ENCODE measurements at regions not wholly inside any gene's neighbourhood (a gene's known extent, or its start where the extent isn't known, plus 50 kb on each side); places are given as distances from the start of the nearest gene placed in this dataset.
"Not testable (repeated sequence)": the region's sequence is repeated elsewhere in the genome, so short reads cannot be mapped to it uniquely, and the experiment has no call there.

DNA sequence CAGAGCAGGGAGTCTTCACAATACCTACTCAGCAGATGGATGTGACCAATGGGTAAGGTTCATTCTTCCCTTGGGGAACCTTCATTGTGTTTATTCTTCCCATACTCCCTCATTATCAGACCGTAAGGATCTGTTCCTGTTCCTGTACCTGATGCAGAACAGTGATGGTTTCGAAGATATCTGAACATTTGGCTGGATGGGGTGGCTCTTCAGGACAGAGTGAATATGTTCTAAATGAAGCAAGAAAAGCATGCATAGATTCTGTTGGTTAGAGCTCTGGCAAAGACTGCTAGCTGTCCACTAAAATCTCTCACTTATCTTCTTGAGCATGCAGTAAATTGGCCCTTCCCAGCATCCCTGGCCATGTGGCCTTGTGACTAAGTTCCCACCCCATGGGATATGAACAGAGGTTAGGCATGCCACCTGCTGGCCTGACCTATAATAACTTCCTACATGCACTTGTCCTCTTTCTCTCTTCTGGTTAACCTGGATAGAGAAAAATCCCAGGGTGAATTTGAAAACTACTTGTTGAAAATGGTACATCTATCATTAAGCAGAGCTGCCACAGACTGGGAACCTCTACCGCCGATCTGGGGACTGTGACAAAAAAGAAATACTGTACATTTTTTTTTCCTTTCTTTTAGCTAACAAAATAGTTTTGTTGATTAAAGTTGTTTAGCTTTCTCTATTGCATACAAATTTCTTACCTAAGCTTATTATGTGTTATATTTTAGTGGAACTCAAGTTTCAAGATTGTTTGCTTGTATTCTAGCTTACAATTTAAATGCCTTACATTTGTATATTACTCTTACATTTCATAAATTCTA lies 60.0 kb upstream of the BANK1 start:
- peak; percentile 37 for DNase-seq

DNA sequence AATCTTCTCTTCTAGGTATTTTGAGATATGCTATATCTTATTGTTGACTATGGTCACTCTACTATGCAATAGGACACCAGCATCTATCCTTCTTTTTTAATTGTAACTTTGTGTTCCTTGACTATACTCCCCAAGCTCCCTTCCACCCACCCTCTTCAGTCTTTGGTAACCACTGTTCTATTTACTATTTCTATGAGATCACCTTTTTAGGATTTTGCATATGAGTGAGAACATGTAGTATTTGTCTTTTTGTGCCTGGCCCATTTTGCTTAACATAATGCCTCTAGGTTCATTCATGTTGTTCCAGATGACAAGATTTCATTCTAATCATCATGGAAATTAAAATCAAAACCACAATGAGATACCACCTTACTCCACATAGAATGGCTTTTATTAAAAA lies 63.3 kb upstream of the BANK1 start:
- DNase-seq = no peak

DNA sequence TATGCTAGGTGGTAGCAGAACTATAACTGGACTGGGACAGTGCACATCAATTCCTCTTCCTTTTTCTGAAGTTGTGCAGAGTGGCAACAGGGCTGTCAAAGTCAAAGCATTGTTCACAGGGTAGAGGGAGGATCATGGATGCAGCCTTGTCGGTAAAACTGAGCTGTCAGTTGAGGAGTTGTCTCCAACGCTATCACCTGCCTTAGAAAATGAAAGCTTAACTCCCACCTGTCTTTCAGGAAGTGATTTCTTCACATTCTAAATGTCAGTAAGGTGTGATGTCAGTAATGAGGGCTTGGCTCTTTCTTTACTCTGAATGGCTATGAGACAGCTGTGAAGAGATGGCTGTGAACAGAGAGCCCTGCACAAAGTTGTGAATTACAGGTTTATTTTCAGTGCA lies 66.4 kb upstream of the BANK1 start:
- DNase-seq = no peak

DNA sequence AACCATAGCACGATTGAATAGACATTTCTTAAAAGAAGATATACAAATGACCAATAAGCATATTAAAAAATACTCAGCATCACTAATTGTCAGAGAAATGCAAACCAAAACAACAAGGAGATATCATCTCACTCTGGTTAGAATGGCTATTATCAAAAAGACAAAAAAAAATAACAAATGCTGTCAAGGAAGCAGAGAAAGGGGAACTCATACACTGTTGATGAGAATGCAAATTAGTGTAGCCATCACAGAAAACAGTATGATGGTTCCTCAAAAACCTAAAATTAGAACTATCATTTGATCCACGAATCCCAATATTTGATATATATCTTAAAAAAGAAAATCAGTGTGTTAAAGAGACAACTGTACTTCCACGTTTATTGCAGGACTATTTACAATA lies 71.7 kb upstream of the BANK1 start:
- DNase-seq = no peak

DNA sequence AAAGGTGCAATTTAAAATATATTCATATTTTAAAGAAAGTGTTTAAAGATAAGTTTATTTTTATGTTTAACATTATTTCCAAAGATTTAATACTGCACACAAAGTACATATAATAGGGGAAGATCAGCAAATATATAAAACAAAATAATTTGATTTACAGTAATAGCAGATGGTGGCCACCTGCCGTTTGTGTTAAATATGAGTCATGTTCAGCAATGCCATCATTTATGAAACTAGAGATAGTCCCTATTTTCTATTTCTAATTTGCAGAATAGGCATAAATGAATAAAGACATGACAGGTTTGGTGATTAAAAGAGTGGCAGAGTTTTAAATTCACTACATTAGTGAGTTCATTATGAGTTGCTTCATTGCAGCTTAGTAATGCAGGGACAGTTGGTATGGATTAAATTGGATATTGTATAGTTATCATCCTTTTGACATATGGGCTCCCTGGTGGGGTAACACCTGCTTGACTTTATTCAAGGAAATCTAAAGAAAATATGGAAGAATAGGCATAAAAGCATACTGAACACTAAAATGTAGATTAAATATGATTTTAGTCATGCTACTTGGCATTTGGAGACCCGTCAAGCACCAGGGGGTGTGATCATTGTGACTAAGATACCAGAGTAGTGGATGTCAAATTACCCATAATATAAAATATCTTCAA lies 78.8 kb upstream of the BANK1 start:
- DNase-seq = no peak

DNA sequence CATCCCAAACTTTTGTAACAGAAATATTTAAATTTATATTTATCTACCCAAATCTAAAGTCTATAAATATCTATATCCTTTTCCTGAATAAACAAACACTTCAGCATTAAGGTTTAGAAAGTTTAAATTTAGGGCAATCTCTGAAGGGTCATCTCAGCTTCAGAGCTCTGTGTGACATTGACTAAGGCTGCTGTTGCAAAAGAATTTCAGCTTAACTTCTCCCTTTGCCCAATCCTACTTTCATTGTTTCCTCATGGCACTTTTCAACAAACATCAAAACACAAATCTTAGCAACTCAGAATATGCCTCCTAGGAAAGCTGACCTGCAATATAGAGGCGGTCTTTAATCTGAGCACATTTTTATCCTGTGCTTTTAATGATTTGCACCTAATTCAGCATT lies 79.7 kb upstream of the BANK1 start:
- no peak for DNase-seq

DNA sequence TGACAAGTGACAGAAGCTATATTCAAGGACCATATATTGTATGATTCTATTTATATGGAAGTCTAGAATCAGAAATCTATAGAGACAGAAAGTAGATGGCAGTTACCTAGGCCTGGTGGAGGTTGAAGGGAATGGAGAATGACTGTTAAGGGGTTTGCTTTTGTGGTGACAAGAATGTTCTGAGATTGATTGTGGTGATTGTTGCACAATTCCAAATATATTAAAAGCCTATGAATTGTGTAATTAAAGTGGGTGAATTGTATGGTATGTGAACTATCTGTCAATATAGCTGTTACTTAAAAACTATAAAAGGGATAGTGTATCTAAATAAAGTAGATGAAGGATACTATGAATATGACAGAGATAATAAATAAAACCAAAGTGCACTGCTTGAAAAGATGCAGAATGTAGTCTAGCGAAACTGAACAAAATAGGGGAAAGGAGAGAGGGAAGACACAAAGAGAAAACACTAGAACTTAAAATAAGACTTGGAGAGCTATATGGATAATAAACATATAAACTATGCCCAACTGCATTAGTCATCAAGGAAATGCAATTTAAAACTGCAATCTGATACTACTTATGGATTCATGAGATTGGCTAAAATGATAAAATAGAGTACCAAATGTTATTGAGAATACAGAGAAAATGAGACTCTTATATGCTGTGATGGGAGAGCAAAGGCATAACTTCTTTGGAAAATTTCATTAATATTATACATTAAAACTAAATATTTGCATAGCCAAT lies 82.1 kb upstream of the BANK1 start:
- DNase-seq = no peak

DNA sequence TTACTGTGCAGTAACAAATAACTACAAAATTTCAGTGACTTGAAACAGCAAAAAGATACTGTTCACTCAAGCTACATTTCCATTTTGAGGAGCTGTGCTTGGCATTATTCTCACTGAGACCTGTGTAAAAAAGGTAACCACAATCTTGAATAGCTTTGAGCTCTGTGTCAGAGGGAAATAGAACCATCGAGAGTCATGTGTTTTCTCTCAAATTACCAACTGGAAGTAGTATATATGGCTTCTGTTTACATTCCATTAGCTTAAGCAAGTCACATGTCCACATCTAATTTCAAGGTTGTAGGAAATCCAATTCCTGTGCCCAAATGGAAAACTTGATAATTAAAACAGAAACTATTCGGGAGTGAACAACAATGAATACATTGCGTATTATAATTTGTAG lies 82.9 kb upstream of the BANK1 start:
- no peak for DNase-seq

DNA sequence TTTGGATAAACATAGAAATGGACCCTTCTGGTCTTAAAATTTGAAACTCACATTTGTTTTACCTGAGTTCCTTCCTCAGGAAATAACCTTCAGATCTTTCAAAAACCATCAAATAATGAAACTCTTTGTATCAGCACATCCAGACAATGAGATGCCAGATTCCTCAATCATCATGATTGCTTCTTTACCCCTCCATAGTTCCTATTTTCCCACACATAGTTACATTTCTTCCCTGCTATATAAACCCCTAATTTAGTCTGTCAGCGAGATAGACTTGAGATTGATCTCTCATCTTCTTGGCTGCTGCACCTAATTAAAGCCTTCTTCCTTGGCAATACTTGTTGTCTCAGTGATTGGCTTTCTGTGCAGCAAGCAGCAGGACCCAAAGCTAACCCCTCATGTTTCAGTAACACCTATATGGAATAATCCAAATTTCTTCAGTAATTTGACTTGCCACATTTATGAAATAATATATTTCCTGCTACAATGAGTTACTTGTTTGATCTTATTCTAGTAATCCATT lies 83.9 kb upstream of the BANK1 start:
- DNase-seq = no peak

DNA sequence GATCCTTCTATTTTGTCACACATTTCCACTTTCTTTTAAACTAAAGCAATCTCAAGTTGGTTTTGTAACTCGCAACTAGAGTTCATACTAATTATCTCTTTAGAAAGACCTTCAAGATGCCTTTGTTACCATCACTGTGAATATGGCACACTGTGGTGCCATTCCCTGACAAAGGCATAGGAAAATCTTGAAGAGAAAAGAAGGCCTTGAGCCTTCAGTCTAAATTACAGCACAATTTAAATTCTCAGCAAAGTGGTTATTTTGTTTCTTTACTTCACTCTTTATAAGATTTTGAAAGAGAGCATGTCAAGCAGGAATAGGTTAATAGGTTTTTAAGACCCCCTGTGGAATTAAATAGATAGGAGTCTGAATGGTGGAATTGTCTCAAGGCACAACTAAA lies 89.0 kb upstream of the BANK1 start:
- no peak for DNase-seq

DNA sequence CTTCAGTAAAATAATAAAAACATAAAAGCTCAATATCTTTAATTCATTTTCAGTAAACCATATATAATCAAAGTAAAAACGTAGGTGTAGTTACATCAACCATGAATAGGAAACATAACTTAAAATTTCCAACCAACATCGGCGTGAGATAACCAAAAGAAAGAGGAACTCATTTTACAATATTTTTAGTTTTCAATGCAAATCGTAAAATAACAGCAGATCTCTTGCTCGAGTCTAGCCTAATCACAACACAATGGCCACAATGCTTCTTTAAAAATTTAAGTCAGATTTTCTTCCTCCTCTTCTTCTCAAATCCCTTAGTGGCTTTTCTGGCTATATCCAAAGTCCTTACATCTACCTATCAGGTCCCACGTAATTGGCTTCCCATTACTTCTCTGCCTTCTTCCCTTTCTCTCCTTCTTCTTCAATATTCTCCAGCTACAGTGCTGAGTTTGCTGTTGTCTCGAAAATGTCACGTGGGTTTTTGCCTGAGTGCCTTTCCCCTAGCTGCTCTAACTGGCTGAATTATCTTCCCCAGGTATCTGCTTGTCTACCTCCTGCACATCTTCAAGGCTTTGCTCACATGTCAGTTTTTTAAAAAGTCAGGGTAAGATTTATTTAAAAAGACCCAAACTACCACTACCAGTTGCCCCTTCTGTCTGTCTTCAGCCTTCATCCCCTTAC lies 90.9 kb upstream of the BANK1 start:
- no peak for DNase-seq

DNA sequence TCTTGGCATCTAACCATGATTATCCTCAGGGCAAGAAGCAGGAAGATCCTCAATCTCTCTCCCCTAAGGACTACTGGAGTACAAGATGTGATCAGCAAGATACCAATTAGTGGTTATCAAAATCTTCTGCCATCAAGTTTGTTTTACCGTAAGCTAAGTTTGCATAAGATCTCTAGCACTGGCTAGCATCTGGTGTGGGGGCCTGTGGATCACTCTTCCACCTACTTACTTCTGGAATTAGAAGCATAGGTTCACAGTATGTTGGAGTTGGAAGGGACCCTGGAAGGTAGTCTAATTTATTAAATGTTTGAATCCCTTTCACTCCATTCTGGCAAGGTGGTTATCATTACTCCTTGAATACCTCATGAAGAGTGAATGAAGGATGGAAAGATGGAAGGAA lies 93.3 kb upstream of the BANK1 start:
- DNase-seq = no peak

DNA sequence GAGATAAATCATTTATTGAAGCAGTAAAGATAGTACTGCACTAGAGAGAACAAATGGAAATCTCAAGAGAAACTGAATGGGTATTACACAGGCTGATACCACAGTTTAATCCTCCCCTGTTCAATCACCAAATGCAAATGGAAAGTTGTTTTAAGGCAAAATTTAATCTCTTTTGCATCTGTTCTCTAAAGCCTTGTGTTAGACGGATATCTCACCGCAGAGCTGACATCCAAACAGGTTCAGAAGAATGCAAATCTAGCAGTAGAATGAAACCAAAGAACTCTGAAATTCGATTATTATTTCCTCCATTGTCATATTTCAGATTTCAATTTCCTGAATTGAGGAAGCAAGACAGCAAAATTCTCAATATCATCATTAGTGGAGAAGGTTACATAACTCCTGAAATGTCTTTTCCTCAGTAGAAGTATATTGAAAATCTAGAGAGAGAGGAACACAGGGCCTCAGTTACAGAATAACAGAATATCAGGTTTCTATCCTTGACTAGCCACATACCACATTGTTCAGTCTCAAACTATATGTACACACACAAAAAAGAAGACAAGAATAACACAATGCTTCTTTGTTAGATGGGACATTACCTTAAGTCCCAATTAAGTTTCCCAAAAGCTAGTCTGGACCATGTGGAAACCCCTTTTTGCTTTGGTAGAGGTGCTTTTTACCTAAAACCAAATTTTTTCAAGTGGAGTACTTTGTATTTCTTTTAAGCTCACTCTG lies 94.1 kb upstream of the BANK1 start:
- DNase-seq = no peak

DNA sequence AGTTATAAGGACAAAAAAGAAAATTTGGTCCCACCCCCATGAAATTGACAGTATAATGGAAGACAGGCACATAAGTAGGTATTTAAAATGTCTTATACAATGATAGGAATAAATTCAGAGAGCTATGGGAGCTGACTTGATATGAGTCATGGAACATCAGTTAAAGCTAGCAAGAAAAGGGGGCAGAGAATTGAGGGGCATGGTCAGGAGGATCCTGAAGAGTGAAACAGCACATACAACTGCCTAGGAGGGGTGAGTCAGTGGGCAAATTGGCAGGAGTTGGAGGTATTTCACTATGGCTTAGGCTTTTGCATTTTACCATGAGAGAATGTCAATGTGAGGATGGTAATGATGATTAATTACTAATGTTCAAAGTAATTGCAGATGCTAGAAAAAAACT lies 95.4 kb upstream of the BANK1 start:
- no peak for DNase-seq

DNA sequence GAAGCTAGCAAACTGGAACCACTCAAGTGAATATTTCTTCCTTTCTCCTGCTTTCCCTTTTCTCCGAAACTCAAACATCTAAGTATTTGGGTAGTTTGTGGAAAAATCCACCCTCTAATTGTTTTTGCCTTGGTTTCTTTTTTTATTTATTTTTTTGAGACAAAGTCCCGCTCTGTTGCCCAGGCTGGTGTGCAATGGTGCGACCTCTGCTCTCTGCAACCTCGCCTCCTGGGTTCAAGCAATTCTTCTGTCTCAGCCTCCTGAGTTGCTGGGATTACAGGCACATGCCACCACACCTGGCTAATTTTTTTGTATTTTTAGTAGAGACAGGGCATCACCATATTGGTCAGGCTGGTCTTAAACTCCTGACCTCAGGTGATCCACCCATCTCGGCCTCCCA lies 96.1 kb upstream of the BANK1 start:
- DNase-seq = not testable (repeated sequence)

DNA sequence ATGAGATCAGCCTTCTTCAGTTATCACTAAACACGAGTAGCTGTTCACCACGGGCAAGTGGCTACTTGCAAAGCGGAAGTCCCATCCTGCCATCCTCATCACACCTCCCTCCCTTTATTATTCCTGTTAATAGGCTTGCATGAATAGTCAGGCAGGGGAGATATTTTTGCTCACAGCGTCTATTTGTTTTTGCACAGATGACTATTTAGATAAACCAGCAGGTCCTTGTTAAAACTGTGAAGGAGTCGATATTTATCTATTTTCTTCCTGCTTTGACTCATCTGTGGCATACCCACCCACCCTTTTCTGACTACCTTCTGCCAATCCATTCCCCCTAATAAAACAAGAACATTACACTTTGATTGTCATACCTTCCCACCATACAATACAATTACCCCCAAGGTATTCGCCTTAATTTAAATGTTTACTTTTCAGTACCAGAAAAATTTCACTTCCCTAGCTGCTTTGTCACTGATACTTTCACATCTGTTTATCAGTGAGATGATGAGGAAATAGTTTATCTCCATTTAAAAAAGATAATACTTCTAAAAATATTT lies 96.6 kb upstream of the BANK1 start:
- DNase-seq = no peak

DNA sequence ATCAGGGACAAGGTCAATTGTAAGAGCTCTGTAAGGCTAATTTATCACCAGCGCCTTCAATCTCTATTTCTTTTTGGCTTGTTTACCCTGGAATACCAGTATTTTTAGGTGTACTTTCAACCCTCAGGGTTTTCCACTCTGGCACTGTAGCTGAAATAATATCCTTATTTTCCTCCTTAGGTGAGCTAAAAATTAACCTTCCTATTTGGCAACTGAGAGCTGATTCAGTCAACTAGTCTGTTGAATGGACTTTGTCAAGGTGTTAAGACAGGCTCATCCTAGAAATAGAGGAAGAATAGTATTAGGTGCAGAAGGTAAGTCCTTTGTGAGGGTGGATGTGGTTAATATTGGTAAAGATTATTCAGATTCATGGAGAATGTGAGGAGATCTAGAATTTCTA lies 101.3 kb upstream of the BANK1 start:
- DNase-seq = no peak

DNA sequence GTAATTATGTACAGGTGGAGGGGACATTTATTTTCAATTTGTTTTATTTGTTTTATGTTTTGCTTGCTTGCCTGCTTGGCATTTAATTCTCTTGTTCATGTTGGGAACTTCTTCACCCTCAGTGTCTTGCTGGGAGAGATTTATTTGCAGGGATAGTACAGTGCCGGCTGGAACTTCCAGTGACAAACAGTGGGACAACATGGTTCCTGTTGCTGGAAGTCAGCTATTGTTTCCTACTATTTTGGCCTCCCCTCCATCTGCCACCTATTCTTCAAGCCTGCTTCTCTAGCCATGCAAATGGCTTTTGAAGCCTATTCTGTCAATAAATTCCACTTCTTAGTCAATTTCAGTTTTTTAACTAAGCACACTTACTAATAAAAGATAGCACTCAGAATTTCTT lies 105.4 kb upstream of the BANK1 start:
- DNase-seq = no peak

DNA sequence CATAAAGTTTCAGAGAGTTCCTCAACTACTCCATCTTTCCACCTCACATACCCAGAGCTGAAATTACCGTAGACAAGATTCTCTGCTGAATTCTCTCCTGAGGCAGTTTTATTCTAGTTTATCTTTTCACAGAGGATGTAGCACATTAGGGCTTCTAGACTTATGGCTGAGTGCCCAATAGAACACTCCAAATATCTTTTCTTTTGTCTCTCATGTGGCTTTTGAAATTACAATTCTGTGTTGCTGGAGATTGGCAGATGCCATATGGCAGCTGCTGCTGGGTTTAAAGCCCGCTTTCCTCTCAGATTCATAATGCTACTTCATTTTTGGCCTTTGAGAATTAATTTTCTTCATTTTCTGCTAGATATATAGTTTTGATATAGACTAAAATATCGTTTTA lies 107.6 kb upstream of the BANK1 start:
- no peak for DNase-seq

DNA sequence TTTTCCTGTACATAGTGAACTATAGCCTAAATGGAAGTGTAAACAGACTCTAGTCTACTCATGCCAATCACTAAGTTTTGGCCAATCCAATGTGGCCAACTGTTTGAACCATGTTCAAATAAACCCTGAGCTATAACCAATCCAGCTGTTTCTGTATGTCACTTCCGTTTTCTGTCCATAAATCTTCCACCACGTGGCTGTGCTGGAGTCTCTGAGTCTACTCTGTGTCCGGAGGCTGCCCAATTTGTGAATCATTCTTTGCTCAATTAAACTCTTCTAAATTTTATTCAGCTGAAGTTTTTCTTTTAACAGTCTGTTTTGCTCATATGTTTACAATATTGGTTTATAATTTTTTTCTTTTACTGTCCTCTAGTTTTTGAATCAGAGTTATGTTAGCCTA lies 112.3 kb upstream of the BANK1 start:
- DNase-seq = no peak

DNA sequence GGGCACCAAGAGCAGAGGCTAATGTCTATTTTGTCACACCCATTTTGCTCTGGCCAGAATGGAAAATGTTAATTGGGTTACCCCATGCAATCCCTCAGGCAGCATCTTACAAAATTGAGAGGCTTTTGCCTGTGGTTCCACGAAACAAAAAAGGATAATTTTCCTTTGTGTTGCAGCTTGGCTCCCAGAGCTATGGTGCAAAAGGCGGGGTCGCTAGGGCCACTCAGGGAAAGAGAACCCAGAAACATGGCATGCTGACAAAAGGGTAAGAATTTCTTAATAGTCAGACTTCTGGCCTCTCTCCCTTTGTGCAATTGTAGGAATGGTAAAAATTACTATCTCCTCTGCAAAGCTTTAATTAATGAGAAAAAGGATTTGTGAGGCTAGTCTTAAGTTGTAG lies 119.6 kb upstream of the BANK1 start:
- DNase-seq = no peak

DNA sequence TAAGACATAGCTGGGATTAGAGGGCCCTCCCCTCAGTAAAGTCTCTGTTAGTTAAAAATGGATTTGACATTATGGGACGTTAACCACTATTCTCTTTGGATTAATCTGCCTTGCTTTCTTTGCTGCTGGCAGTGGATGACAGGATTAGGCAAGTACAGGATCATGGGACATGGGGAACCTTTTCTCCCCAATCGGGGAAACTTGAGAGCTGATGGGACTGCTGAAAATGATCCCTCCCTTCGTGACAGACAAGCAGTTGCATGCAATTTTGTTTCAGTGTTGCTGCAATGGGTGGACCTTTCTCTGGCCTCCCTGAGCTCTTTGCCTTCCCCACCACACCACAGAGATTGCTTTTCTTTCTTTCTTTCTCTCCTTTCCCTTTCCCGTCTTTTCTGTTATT lies 120.2 kb upstream of the BANK1 start:
- DNase-seq = no peak
